Ovary (tissue), 3 donors: ENCODE measurements at regions not wholly inside any gene's neighbourhood (a gene's known extent, or its start where the extent isn't known, plus 50 kb on each side); places are given as distances from the start of the nearest gene placed in this dataset.

Experiments
- EP300 ChIP-seq: sonication (generic); formaldehyde crosslinking; IDR thresholded peaks from one replicate; pipeline ENCODE4 v1.6.1; 2017; ENCODE audit warnings: antibody characterized with exemption
- POLR2A ChIP-seq: fragments of 450-650 bp; IDR thresholded peaks from one replicate; pipeline ENCODE4 v1.6.1; 2017; ENCODE audit warnings: antibody characterized with exemption, mild to moderate bottlenecking, moderate library complexity
- TF ChIP-seq, protein P1 (sequence below), 3 donors: fragments of 450-650 bp in 2 of 3; fragments of 200-600 bp in 1 of 3; IDR thresholded peaks; one replicate each; pipeline versions ENCODE4 v1.5.1 to v1.8.0; 2016 to 2022; ENCODE audit warnings: antibody characterized with exemption in 3 of 3, mild to moderate bottlenecking in 1 of 3
- donor health status: DM: no; HTN: no; CAD: no.

DNA sequence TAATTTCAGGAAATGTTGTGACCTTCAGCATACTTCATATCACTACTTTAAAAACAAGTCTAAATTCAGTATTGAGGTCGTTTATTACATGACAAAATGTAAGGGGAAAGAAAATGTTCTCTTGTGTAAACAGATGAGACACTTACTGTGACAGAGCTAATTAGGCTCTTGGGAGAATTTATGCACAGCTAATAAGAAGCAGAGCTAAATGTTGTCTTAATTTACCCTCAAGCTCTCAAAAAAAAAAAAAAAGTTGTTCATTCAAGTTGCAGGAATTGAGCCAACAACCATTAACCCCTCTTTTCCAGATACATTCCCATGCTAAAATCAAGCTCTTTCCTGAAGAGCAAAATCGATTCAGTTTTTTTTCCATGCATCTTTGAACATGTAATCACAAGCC is 1419.4 kb downstream of the FSCB start:
- TF ChIP-seq POLR2A (no peak), EP300 (no peak)
- TF ChIP-seq, protein P1, sequence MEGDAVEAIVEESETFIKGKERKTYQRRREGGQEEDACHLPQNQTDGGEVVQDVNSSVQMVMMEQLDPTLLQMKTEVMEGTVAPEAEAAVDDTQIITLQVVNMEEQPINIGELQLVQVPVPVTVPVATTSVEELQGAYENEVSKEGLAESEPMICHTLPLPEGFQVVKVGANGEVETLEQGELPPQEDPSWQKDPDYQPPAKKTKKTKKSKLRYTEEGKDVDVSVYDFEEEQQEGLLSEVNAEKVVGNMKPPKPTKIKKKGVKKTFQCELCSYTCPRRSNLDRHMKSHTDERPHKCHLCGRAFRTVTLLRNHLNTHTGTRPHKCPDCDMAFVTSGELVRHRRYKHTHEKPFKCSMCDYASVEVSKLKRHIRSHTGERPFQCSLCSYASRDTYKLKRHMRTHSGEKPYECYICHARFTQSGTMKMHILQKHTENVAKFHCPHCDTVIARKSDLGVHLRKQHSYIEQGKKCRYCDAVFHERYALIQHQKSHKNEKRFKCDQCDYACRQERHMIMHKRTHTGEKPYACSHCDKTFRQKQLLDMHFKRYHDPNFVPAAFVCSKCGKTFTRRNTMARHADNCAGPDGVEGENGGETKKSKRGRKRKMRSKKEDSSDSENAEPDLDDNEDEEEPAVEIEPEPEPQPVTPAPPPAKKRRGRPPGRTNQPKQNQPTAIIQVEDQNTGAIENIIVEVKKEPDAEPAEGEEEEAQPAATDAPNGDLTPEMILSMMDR (IDR thresholded peaks at IDR 0.05): no peak
